Caco-2 (cell line): ENCODE measurements at regions not wholly inside any gene's neighbourhood (a gene's known extent, or its start where the extent isn't known, plus 50 kb on each side); places are given as distances from the start of the nearest gene placed in this dataset.

Source experiments
- BruUV-seq: library from RNA; stranded (reverse); fragments of 400-500 nt; replicated peaks from 2 replicates; lab custom pipeline; 2021; lab: Mats Ljungman, UMichigan
- CTCF ChIA-PET: fragments of 300-600 bp; sonication (Branson Sonifier 250); formaldehyde crosslinking; loops from one replicate; lab custom pipeline; 2022; ENCODE audit warnings: antibody characterized with exemption; lab: Charles Lee
- POLR2A ChIA-PET: fragments of 300-600 bp; sonication (Branson Sonifier 250); formaldehyde crosslinking; loops from one replicate; lab custom pipeline; 2022; ENCODE audit warnings: antibody characterized with exemption; lab: Charles Lee
- DNase-seq, 2 experiments: peaks; one replicate each; pipeline versions ENCODE4 v3.0.0 to v3.0.0-alpha.2; 2020 to 2022
- H3K27me3 ChIP-seq: replicated peaks from 2 replicates; pipeline ENCODE4 v1.6.0; 2011; ENCODE audit warnings: low read length; ENCODE audit not compliant: control insufficient read depth, insufficient read depth
- H3K36me3 ChIP-seq: 2 replicates; pipeline ENCODE4 v1.5.1; 2011; ENCODE audit warnings: low read length; ENCODE audit not compliant: control insufficient read depth, insufficient read depth
- H3K4me1 ChIP-seq: fragments of 250-450 bp; sonication (Bioruptor Pico); 2 replicates; pipeline ENCODE4 v1.5.1; 2020; ENCODE audit warnings: mild to moderate bottlenecking
- H3K4me3 ChIP-seq: 2 replicates; pipeline ENCODE4 v1.5.1; 2011; ENCODE audit warnings: low read depth, mild to moderate bottlenecking, control low read depth, low read length
- H3K9me3 ChIP-seq: fragments of 250-450 bp; sonication (Bioruptor Pico); 2 replicates; pipeline ENCODE4 v1.5.1; 2020; ENCODE audit warnings: mild to moderate bottlenecking, moderate library complexity
- H3K27ac Mint-ChIP-seq: one replicate; pipeline ENCODE4 v1.8.0; 2022; ENCODE audit warnings: mixed read lengths; ENCODE audit not compliant: unreplicated experiment
- H3K27me3 Mint-ChIP-seq: one replicate; pipeline ENCODE4 v1.8.0; 2022; ENCODE audit warnings: mixed read lengths; ENCODE audit not compliant: insufficient read depth, unreplicated experiment
- H3K36me3 Mint-ChIP-seq: one replicate; pipeline ENCODE4 v1.8.0; 2022; ENCODE audit warnings: mild to moderate bottlenecking, mixed read lengths; ENCODE audit not compliant: insufficient read depth, unreplicated experiment
- H3K4me1 Mint-ChIP-seq: one replicate; pipeline ENCODE4 v1.8.0; 2022; ENCODE audit warnings: low read depth, mixed read lengths; ENCODE audit not compliant: unreplicated experiment
- H3K4me3 Mint-ChIP-seq: one replicate; pipeline ENCODE4 v1.8.0; 2022; ENCODE audit warnings: mild to moderate bottlenecking, moderate library complexity, mixed read lengths; ENCODE audit not compliant: unreplicated experiment
- H3K9me3 Mint-ChIP-seq: one replicate; pipeline ENCODE4 v1.8.0; 2022; ENCODE audit warnings: mixed read lengths; ENCODE audit not compliant: unreplicated experiment
- CTCF ChIP-seq, 2 experiments: fragments of 200-600 bp in 1 of 2; IDR thresholded peaks; 1 replicate in 1 of 2; 2 replicates in 1 of 2; pipeline versions ENCODE4 v1.5.1 to v1.8.0; 2011 to 2022; ENCODE audit warnings: antibody characterized with exemption in 1 of 2, control low read depth in 1 of 2, inconsistent platforms in 1 of 2, low read depth in 1 of 2, low read length in 1 of 2, mild to moderate bottlenecking in 1 of 2, moderate library complexity in 1 of 2; ENCODE audit not compliant: insufficient read depth in 1 of 2, severe bottlenecking in 1 of 2, unreplicated experiment in 1 of 2
- intact Hi-C: fragments of 100-400 bp; cut with micrococcal nuclease; formaldehyde crosslinking; loops from one replicate; pipeline ENCODE4 v1.10.0; 2022; ENCODE audit not compliant: unreplicated experiment

GRCh38 chr12:82533341-82533740, 153.4 kb upstream of the TMTC2 start:
- ChIA-PET CTCF (no interaction called here), POLR2A (no interaction called here)
- no peaks in the 10 kb centered on the region for H3K27me3 ChIP-seq
- no peak for TF ChIP-seq CTCF (IDR thresholded peaks at IDR 0.05; ENCODE audit: insufficient read depth in 1 of 2, low read depth in 1 of 2, low read length in 1 of 2, severe bottlenecking in 1 of 2, unreplicated experiment in 1 of 2)
- intact Hi-C loops, result no loop called here
- no TSS peak for BruUV-seq
- Mint-ChIP-seq H3K36me3 (no peaks in the 10 kb centered on the region), H3K4me3 (no peak overlapping the region), H3K27me3 (no peaks in the 10 kb centered on the region), H3K9me3 (no peaks in the 10 kb centered on the region), H3K27ac (no peak overlapping the region), H3K4me1 (no peaks in the 10 kb centered on the region)
- H3K4me3 ChIP-seq, result no peak overlapping the region
- H3K36me3 ChIP-seq, result no peaks in the 10 kb centered on the region
- H3K4me1 ChIP-seq, result no peaks in the 10 kb centered on the region
- H3K9me3 ChIP-seq, result no peaks in the 10 kb centered on the region
- no peak for DNase-seq

GRCh38 chr12:82537436-82537835, 149.3 kb upstream of the TMTC2 start:
- H3K36me3 ChIP-seq, result no peaks in the 10 kb centered on the region
- no peak overlapping the region for H3K27ac Mint-ChIP-seq
- H3K4me1 Mint-ChIP-seq, result no peaks in the 10 kb centered on the region
- no peaks in the 10 kb centered on the region for H3K9me3 Mint-ChIP-seq
- H3K4me3 Mint-ChIP-seq, result no peak overlapping the region
- DNase-seq, result no peak
- H3K4me3 ChIP-seq, result no peak overlapping the region
- POLR2A ChIA-PET, result no interaction called here
- H3K36me3 Mint-ChIP-seq, result no peaks in the 10 kb centered on the region
- H3K27me3 Mint-ChIP-seq, result no peaks in the 10 kb centered on the region
- H3K4me1 ChIP-seq, result no peaks in the 10 kb centered on the region
- no peak for TF ChIP-seq CTCF (IDR thresholded peaks at IDR 0.05; ENCODE audit: insufficient read depth in 1 of 2, low read depth in 1 of 2, low read length in 1 of 2, severe bottlenecking in 1 of 2, unreplicated experiment in 1 of 2)
- intact Hi-C loops, result no loop called here
- no peaks in the 10 kb centered on the region for H3K27me3 ChIP-seq
- BruUV-seq, result no TSS peak
- CTCF ChIA-PET, result no interaction called here
- H3K9me3 ChIP-seq, result 0 out of 2 replicates have a peak, but pooled peaks cover 2% of the 10 kb centered on the region

- Histone ChIP-seq H3K27me3 (no peaks in the 10 kb centered on the region), H3K9me3 (no peaks in the 10 kb centered on the region; the same call in 1 of the 2 replicates), H3K4me3 (no peak overlapping the region), H3K36me3 (no peaks in the 10 kb centered on the region), H3K4me1 (no peaks in the 10 kb centered on the region)
- Mint-ChIP-seq H3K4me3 (no peak overlapping the region), H3K27ac (no peak overlapping the region), H3K36me3 (no peaks in the 10 kb centered on the region), H3K9me3 (no peaks in the 10 kb centered on the region), H3K4me1 (no peaks in the 10 kb centered on the region), H3K27me3 (no peaks in the 10 kb centered on the region)
- no peak for DNase-seq
- CTCF ChIA-PET, result no interaction called here
- intact Hi-C loops, result no loop called here
- no TSS peak for BruUV-seq
- POLR2A ChIA-PET, result no interaction called here
- no peak for TF ChIP-seq CTCF (IDR thresholded peaks at IDR 0.05; ENCODE audit: insufficient read depth in 1 of 2, low read depth in 1 of 2, low read length in 1 of 2, severe bottlenecking in 1 of 2, unreplicated experiment in 1 of 2)
These were observed 132.2 kb upstream of the TMTC2 start for GRCh38 chr12:82554529-82554928.
